Stimulated activated CD8-positive, alpha-beta memory T cell treated with anti-CD3 and anti-CD28 coated beads, Interleukin-7, amount 100 ng/mL, for 24 hours (primary cell): ENCODE measurements at regions not wholly inside any gene's neighbourhood (a gene's known extent, or its start where the extent isn't known, plus 50 kb on each side); places are given as distances from the start of the nearest gene placed in this dataset.

ENCODE experiments used
- DNase-seq: peaks from one replicate; pipeline ENCODE4 v3.0.0-alpha.2; 2020; ENCODE audit warnings: low read depth

DNA sequence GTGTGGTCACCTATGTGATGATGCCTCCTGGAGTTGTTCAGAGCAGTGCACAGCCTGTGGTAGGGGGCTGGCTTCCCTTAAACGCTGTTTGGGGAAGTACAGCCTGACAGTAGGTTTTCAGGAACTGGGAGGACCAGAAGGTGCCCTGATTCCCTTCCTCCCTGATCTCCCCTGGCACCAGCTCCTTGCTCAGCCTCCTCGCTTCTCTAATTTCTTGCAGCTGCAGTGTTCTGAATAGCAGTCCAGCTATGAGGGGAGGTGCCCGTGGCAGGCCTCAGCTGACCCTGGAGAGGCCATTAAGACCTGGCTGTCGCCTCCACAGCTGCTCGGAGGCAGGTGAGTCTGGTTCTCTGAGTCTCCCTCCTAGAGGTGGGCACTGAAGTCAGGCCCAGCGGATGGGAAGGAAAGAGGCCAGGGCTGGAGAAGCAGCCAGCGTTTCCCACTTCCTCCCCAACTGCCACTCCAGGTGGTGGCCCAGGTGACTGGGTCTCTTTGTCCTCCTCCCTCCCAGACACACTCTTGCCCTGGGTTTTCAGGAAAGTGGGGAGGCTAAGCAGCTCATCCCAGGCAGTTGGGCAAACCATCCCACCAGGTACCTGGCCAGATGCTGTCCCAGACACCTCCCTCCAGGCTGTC, 52.0 kb upstream of the RPL11 start:
- DNase-seq = no peak

DNA sequence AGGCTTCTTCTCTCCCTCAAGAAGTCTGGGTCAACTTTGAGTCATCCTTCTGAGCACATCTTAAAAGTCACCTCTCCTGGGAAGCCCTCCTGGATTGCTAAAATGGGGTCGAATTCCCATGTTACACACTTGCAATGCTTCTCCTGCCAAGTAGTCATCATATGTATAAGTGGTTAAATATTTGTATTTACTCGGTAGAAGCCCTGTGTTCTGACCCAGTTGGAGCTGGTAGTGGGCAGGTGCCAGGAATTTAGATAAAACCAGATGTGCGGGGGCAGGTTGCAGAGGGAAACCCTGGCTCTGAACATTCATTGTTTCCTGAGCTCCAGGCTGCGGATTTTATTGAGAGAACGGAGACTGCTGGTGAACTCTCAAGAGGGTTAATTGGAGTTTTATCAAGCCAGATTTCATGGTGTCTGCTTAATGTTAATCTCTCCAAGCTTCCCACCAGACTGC, 52.8 kb upstream of the RPL11 start:
- no peak for DNase-seq

DNA sequence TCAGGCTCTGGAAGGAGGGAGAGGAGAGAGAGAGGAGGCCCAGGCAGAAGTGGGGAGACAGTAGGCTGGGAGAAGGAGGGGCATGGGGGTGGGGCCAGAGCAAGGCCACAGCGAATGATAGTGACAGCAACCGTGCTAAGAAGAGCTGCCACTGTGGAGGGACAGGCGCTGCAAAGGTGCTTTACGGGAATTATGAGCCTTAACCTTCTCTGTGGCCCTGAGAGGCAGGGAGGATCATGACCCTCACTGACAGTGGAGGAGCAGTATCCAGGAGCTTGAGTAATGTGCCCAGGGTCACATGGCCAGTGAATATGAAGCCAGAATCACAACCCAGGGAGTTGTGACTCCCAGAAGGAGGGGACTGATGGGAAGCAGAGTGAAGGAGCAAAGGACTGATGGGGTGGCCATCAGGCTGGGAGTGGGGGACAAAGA, 53.4 kb upstream of the RPL11 start:
- DNase-seq = no peak

DNA sequence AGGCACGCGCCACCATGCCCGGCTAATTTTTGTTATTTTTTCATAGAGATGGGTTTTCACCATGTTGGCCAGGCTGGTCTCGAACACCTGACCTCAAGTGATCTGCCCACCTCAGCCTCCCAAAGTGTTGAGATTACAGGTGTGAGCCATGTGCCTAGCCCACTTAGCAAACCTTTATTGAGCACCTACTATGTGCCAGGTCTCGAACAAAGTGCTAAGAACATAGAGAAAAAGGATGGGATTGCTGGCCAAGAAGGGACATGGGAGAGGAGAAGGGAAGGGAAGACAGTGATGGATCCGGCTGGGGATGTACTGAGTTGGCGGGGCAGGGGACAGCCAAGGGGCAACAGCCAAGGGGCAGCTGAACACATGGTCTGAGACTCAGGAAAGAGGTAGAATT, 55.6 kb upstream of the RPL11 start:
- DNase-seq = no peak

DNA sequence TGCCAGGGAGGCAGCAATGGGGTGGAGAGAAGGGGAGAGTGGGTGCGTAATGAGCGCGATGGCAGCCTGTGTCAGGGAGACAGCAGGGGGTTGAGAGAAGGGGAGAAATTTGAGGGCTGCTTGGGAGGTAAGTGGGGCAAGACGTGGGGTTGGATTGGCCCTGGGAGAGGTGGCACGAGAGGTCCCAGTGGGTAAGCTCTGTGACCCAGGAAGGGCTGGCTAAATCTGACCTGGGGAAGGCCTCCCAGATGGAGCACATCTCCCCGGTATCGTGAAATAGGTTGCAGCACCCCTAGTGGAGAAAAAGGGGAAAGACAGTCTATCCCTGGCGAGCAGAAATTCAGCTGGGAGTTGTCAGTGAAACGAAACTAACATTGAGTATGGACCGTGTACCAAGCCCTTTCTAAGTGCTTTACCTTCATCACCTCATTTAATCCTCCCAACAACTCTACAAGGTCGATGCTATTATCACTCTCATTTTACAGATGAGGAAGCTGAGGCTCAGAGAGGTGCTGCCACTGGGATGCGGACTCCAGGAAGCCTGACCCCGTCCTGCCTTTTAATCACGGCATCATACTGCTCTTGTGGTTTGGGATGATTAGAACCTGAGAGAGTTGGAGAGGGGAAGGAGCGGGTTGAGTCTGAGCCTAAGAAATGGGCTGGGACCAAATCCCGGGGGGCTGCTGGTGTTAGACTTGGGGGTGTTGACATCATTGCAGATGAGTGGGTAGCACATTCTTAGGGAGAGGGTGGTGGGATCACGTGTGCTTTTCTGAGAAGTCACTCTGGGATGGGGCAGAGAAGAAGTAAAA, 56.6 kb upstream of the RPL11 start:
- DNase-seq = no peak

DNA sequence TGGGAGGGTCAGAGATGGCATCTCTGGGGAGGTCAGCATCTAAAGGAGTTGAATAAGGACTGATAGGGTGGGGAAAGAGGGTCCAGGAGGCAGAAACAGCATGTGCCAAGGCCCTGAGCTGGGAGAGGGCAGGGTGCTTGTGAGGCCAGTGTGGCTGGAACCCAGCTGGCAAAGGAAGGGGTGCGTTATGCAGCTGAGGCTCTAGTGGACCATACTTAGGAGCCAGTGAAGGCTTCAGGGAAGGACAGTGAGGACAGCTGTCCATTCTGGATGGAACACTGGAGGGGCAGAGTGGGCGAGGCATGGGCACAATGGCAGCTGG, 57.1 kb upstream of the RPL11 start:
- no peak for DNase-seq

DNA sequence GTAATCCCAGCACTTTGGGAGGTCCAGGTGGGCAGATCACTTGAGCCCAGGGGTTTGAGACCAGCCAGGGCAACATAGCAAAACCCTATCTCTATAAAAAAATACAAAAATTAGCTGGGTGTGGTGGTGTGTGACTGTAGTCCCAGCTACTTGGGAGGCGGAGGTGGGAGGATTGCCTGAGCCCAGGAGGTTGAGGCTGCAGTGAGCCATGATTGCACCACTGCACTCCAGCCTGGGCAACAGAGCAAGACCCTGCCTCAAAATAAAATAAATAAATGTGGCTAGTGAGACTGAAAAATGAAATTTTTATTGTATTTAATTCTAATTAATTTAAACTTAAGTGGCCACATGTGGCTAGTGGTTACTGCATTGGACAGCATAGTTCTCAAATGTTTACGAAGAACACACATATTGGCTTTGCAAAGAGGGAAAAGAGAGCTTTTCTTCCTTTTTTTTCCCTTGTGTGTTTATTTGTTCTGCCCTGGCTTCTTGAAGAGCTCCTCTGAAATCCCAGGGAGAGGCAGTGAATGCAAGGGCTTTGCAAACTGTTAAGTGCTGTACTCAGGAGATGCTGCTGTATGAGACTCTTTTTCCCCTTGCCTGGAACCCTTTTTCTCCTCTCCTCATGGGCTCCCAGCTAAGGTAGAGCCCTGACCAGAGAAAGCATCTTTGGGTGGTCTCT, 59.0 kb upstream of the RPL11 start:
- DNase-seq = no peak

DNA sequence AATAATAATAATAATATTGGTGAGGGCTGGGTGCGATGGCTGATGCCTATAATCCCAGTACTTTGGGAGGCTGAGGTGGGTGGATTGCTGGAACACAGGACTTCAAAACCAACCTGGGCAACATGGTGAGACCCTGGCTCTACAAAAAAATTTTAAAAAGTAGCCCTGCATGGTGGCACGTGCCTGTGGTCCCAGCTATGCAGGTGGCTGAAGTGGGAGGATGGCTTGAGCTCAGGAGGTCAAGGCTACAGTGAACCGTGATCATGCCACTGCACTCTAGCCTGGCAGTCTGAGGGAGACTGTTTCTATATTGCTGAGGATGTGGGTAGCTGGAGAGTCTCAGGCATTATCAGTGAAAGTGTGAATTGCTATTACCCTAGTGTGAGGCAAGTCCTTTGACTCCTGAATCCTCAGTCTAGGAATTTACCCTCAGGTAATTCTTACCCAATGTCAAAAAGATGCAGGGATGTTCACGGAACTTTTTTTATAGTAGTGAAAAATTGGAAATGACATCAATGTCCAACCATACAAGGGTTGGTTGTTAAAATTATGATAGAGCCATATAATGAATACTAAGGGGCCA, 61.8 kb upstream of the RPL11 start:
- no peak for DNase-seq

DNA sequence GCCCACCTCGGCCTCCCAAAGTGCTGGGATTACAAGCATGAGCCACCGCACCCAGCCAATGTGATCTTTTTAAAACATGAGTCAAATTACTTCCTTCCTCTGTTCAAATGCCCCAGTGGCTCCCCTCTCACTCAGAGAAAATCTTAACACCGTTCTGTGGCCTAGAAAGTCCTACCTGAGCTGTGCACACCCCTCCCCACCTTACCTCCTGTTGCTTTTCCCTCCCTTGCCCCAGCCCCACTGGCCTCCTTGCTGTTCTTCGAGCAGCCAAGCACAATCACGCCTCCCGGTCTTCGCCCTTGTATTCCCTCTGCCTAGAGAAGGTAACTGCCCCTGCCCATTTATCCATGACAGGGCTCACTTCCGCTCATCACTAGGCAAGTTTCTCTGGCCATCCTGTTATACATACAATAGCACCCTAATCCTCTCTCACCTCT, 62.6 kb upstream of the RPL11 start:
- DNase-seq = no peak

DNA sequence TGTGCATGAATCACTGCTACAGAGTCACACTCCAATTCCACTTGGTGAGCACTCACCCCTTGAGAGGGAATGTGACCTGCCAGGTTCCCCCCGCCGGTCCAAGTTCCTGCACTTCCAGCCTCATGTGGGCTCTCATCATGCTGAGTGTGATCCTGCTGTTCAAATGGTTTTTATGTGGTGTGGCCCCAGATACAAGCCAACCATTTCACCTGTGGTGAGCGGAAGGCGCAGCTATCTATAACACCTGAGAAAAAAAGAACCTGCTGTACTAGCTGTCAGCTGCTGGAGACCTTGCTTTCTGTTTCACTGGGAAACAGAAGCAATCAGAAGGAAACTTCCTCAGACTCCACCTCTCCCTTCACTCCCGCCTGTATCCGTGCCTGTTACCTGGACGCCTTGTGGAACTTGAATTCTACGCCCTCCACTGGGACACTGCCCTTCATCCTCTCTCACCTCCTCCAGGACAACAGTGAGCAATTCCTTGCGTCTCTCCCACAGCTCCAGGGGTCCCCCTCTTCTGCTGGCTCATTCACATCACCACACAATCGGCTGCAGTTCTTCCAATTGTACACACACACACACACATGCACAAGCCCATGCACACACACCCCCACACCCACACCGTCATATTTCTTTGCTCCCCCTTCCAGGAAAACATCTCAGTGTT, 64.4 kb upstream of the RPL11 start:
- DNase-seq = no peak

DNA sequence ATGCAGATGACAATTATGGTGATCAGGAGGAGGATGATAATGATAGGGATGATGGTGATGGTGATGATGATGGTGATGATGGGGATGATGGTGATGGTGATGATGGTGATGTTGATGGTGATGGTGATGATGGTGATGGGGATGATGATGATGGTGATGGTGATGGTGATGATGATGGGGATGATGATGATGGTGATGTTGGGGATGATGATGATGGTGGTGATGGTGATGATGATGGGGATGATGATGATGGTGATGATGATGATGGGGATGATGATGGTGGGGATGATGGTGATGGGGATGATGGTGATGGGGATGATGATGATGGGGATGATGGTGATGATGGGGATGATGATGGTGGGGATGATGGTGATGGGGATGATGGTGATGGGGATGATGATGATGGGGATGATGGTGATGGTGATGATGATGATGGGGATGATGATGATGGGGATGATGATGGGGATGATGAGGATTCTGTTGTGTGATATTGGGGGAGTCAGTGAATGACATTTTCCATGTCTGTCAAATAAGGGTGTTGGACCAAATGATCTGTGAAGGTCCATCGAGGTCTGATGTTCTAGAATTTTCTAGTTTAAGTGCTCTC, 65.6 kb upstream of the RPL11 start:
- no peak for DNase-seq

DNA sequence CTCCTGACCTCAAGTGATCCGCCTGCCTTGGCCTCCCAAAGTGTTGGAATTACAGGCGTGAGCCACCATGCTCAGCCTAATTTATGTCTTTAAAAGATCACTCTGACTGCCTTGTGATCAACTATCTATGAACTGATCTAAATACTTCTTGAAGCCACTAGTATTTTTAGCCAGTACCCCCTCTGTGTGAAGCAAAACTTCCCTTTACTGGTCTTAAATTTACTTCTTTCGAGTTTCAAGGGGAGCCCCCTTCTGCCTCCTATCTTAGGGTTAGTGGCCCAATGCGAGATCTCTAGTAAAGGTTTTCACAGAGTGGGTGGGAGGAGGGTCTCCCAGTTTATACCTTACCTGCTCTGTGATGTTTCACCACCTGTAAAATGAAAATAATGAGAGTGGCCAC, 66.1 kb upstream of the RPL11 start:
- no peak for DNase-seq

DNA sequence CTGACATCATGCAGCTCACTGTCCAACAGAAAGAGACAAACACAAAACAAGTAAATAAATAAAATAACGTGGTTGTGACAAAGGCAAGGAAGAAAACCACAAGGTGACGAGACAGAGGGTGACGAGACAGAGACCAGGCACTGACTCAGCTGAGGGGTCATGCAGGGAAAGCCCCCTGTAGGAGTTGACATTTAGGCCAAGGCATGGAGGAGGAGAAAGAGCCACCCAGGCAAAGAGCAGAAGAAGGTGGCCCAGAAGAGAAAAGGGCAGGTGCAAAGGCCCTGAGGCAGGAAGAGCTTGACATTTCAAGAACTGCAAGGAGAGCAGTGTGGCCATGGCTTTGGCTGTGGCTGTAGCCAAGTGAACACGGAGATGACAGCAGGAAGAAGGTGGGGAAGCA, 65.1 kb upstream of the ID3 start:
- no peak for DNase-seq

DNA sequence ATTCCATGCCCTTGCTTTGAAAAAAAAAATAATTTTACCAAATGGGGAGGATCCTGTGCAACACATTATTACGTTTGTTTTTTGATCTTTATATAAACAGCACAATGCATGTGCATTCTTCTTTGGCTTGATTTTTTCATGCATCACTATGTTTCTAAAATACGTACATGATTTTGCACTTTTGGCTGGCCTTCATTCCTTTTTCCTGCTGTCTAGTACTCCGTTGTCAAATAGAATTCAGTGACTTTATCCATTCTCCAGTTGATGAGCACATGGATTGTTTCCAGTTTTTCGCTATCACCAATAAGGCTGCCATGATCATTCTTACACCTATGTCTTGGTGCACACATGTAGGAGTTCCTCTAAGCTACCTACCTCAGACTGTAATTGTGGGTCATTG, 63.0 kb upstream of the ID3 start:
- DNase-seq = no peak

DNA sequence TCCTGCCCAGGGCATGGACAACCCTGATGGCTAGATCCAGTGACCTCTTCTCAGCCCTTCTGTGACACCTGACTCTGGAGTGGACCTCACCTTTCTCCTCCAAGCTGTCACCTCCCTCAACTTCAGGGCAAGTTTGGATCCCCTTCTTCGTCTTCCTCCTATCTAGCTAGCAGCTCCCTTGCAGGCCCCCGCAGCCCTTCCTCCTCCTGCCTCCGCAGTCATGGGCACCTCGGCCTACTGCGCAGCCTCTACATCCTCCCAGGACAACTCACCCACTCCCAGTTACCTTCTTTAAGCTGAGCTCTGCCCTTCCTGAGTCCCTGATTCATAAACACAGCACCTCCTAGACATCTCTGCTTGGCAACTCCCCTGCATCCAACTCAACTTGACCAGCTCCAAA, 61.3 kb upstream of the ID3 start:
- no peak for DNase-seq

DNA sequence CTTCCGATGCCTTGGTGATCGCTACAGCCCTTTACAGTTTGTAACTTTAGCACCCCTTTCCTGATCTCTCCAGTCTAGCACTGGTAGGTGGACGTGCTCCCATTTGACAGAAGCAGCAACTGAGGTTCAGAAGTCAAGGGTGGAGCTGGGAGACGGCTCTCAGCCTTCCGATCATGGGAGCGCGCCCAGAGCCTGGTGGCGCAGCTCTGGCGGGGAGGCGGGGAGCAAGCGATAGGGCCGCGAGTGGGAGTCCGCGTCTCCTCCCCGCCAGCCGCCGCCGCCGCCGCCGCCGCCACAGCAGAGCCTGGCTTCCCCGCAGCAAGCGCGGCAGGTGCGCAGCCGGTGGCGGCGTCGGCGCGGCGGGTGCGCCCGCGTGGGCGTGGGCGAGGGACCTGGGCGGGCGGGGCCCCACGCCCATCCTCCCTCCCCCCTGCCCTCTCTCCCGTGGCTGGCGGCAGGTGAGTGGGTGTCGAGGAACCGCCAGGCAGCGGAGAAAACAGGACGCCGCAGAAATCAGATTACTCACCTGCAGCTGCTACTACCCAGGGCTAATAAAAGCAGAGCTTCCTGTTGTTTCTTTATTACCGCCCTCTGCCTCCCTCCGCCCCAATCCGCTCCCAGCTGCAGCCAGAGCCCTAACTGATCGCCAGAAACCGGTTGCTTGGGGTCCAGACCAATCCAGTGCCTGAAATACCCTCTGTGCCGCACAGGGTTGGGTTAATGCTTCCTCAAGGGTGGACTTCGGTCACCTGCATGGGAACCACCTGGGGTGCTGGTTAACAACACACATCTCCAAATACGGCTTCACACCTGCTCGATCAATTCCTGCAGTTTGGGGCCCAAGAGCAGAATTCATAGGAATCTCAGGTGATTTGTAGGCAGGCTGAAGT, 60.2 kb upstream of the ID3 start:
- DNase-seq = peak; percentile 37

DNA sequence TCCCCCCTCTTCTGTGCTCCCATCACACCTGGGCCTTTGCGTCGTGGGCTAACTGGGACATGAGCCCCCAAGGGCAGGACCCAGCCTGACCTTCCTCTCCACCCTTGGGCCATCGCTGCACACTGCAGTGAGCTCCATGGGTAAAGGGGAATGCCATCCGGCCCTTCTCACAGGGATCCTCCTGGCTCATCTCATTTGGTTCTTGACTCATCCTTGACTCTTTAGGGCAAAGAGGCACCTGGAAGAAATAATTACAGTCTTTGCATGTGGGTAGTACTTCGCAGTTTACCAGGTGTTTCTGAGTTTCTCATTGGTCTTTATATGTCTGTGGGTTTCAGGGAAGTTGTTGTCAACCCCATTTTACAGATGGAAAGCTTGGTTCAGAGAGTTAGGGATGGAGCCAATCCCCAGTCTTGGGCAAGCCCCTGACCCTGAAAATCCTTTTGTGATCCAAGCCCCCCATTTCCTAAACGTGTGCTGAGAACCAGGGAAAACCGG, 59.3 kb upstream of the ID3 start:
- no peak for DNase-seq

DNA sequence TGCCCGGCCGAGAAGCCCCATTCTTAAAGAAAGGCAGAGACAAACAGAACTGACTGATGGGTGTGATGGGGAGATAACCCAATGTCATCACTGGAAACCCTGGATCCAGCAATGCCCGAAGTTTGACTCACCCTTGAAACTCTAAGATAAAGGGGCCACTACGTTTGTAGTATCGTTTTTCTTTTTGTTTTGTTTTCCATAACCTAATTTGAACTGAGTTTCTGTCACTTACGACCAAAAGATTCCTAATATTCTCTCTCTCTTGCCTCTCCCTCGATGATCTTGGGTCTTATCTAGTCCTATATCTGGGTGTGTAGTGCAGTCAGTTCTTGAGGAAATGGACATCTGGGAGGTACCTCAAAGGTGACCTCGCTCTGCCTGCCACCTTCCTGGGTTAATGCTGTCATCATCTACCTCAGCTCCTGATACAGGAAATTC, 57.8 kb upstream of the ID3 start:
- no peak for DNase-seq

DNA sequence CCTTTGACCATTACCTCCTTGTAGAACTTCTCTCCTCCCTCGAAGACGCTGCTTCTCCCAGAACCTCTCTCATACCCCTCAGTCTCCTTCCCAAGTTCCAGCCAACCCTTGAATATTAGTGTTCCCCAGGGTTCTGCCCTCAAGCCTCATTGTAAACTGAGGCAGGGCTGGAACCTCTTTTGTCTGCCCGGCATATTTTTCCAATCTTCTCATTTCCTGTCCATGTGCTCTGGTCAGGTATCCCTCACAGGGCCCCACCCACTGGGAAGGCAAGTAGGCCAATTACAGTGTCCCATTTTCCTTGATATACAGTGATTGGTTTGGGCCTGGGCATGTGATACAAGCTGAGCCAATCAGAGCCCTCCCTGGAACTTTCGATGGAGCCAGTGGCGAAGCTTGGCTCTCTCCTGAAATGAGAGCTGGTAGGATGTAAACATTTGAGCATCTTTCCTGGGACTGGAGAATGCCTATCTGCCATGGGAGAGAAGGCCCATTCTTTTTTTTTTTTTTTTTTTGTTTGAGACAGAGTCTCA, 57.1 kb upstream of the ID3 start:
- no peak for DNase-seq

DNA sequence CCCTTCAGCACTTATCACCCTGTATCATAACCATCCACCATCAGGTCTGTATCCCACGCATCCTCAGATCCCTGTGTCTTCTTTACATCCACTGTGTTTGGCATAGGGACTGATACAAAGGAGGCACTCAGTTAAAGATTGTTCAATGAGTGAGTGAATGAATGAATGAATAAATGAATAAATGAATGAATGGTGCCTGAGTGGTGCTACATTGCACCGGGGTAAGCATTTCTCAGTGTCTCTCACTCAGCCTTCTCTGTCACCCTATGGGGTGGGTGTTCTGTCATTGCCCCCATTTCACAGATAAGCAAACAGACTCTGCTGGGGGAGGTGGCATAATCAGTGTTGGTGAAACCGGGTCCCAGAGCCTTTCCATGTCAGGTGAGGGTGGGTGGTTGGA, 56.6 kb upstream of the ID3 start:
- DNase-seq = no peak
